ENCODE measurements at regions not wholly inside any gene's neighbourhood (a gene's known extent, or its start where the extent isn't known, plus 50 kb on each side); places are given as distances from the start of the nearest gene placed in this dataset.
"Not testable (repeated sequence)": the region's sequence is repeated elsewhere in the genome, so short reads cannot be mapped to it uniquely, and the experiment has no call there.

- no peaks in the 10 kb centered on the region for H3K36me3 ChIP-seq (ENCODE audit: insufficient read depth, low read length, poor library complexity, severe bottlenecking)
- ChIA-PET POLR2A (ENCODE audit: low non-redundant PET) (no interaction called here), CTCF (no interaction called here)
- TF ChIP-seq EZH2 (IDR thresholded peaks at IDR 0.05; ENCODE audit: borderline replicate concordance, low read depth, low read length, poor library complexity, severe bottlenecking), result no peak
- no peak overlapping the region for H3K27ac ChIP-seq (ENCODE audit: low read depth, low read length, poor library complexity, severe bottlenecking)
- intact Hi-C loops (cut with micrococcal nuclease; ENCODE audit: unreplicated experiment), result no loop called here
- DNase-seq (ENCODE audit: low spot score), result no peak
- H3K4me1 ChIP-seq (ENCODE audit: insufficient read depth, low read length, poor library complexity, severe bottlenecking), result no peaks in the 10 kb centered on the region
- BruUV-seq (replicated peaks), result no TSS peak
- no peak overlapping the region for H3K4me3 ChIP-seq (ENCODE audit: low read depth, low read length, poor library complexity, severe bottlenecking)
- H3K27me3 ChIP-seq (replicated peaks; ENCODE audit: insufficient read depth, low read depth, low read length, poor library complexity), result no peaks in the 10 kb centered on the region
- H3K9me3 ChIP-seq (ENCODE audit: low read depth, low read length, poor library complexity, severe bottlenecking), result no peaks in the 10 kb centered on the region
Measured at GRCh38 chr7:10773430-10773829, 200.2 kb upstream of the PHF14 start.

- CTCF ChIA-PET, result no interaction called here
- Histone ChIP-seq H3K27ac (ENCODE audit: low read depth, low read length, poor library complexity, severe bottlenecking) (no peak overlapping the region), H3K36me3 (ENCODE audit: insufficient read depth, low read length, poor library complexity, severe bottlenecking) (no peaks in the 10 kb centered on the region), H3K9me3 (ENCODE audit: low read depth, low read length, poor library complexity, severe bottlenecking) (no peaks in the 10 kb centered on the region), H3K27me3 (replicated peaks; ENCODE audit: insufficient read depth, low read depth, low read length, poor library complexity) (no peaks in the 10 kb centered on the region), H3K4me3 (ENCODE audit: low read depth, low read length, poor library complexity, severe bottlenecking) (no peak overlapping the region), H3K4me1 (ENCODE audit: insufficient read depth, low read length, poor library complexity, severe bottlenecking) (no peaks in the 10 kb centered on the region)
- BruUV-seq (replicated peaks), result no TSS peak
- POLR2A ChIA-PET (ENCODE audit: low non-redundant PET), result no interaction called here
- TF ChIP-seq CTCF (conservative IDR thresholded peaks at IDR 0.05; ENCODE audit: low read depth, low read length) (no peak), EZH2 (IDR thresholded peaks at IDR 0.05; ENCODE audit: borderline replicate concordance, low read depth, low read length, poor library complexity, severe bottlenecking) (no peak)
- intact Hi-C loops (cut with micrococcal nuclease; ENCODE audit: unreplicated experiment), result no loop called here
- no peak for DNase-seq (ENCODE audit: low spot score)
Measured at GRCh38 chr7:10779465-10780399, 193.9 kb upstream of the PHF14 start.

GRCh38 chr7:10780400-10780747 is 193.3 kb upstream of the PHF14 start:
- Histone ChIP-seq H3K9me3 (ENCODE audit: low read depth, low read length, poor library complexity, severe bottlenecking) (no peaks in the 10 kb centered on the region), H3K27ac (ENCODE audit: low read depth, low read length, poor library complexity, severe bottlenecking) (no peak overlapping the region), H3K27me3 (replicated peaks; ENCODE audit: insufficient read depth, low read depth, low read length, poor library complexity) (no peaks in the 10 kb centered on the region), H3K4me3 (ENCODE audit: low read depth, low read length, poor library complexity, severe bottlenecking) (no peak overlapping the region), H3K36me3 (ENCODE audit: insufficient read depth, low read length, poor library complexity, severe bottlenecking) (no peaks in the 10 kb centered on the region), H3K4me1 (ENCODE audit: insufficient read depth, low read length, poor library complexity, severe bottlenecking) (no peaks in the 10 kb centered on the region)
- intact Hi-C loops (cut with micrococcal nuclease; ENCODE audit: unreplicated experiment), result no loop called here
- ChIA-PET POLR2A (ENCODE audit: low non-redundant PET) (no interaction called here), CTCF (no interaction called here)
- TF ChIP-seq CTCF (conservative IDR thresholded peaks at IDR 0.05; ENCODE audit: low read depth, low read length) (no peak), EZH2 (IDR thresholded peaks at IDR 0.05; ENCODE audit: borderline replicate concordance, low read depth, low read length, poor library complexity, severe bottlenecking) (no peak)
- no TSS peak for BruUV-seq (replicated peaks)
- no peak for DNase-seq (ENCODE audit: low spot score)

- H3K4me3 ChIP-seq (ENCODE audit: low read depth, low read length, poor library complexity, severe bottlenecking); H3K27me3 ChIP-seq (replicated peaks; ENCODE audit: insufficient read depth, low read depth, low read length, poor library complexity); CTCF ChIA-PET; intact Hi-C loops (cut with micrococcal nuclease; ENCODE audit: unreplicated experiment); BruUV-seq (replicated peaks); DNase-seq (ENCODE audit: low spot score); H3K27ac ChIP-seq (ENCODE audit: low read depth, low read length, poor library complexity, severe bottlenecking); H3K36me3 ChIP-seq (ENCODE audit: insufficient read depth, low read length, poor library complexity, severe bottlenecking); H3K4me1 ChIP-seq (ENCODE audit: insufficient read depth, low read length, poor library complexity, severe bottlenecking); H3K9me3 ChIP-seq (ENCODE audit: low read depth, low read length, poor library complexity, severe bottlenecking); POLR2A ChIA-PET (ENCODE audit: low non-redundant PET): not testable (repeated sequence)
Measured at GRCh38 chr7:10786976-10787375, 186.7 kb upstream of the PHF14 start.
